H1 (cell line): ENCODE measurements at regions not wholly inside any gene's neighbourhood (a gene's known extent, or its start where the extent isn't known, plus 50 kb on each side); places are given as distances from the start of the nearest gene placed in this dataset.

Experiments
- BRCA1 ChIP-seq: IDR thresholded peaks from 2 replicates; pipeline ENCODE4 v1.6.1; 2012; ENCODE audit warnings: low read depth, low read length, improper control_type of control experiment
- CBX5 ChIP-seq: fragments of 300-800, 300-1000 bp; sonication (generic); IDR thresholded peaks from 2 replicates; pipeline ENCODE4 v1.7.1; 2016; ENCODE audit warnings: antibody characterized with exemption, low read length, low read depth
- CHD7 ChIP-seq: fragments of 300-600 bp; sonication (generic); IDR thresholded peaks from 2 replicates; pipeline ENCODE4 v1.7.1; 2012; ENCODE audit warnings: low read length, moderate library complexity, mild to moderate bottlenecking, inconsistent platforms; ENCODE audit not compliant: insufficient replicate concordance
- MAFK ChIP-seq: IDR thresholded peaks from 2 replicates; pipeline ENCODE4 v1.6.1; 2012; ENCODE audit warnings: low read depth, mild to moderate bottlenecking, improper control_type of control experiment, low read length
- SIX5 ChIP-seq: IDR thresholded peaks from 2 replicates; pipeline ENCODE4 v1.6.1; 2011; ENCODE audit warnings: mild to moderate bottlenecking, low read depth, low read length
- TAF1 ChIP-seq: IDR thresholded peaks from 2 replicates; pipeline ENCODE4 v1.6.1; 2011; ENCODE audit warnings: mild to moderate bottlenecking, low read depth, low read length
- TAF7 ChIP-seq: optimal IDR thresholded peaks from 2 replicates; pipeline ENCODE3; 2011; ENCODE audit warnings: low read depth, mild to moderate bottlenecking, inconsistent platforms, low read length, moderate library complexity, borderline replicate concordance

- TF ChIP-seq CHD7 (no peak), BRCA1 (no peak), SIX5 (no peak), CBX5 (no peak), MAFK (no peak), TAF1 (no peak), TAF7 (no peak)
Observed at GRCh38 chr22:48925450-48925849, 902.2 kb downstream of the BRD1 start (continued).
